K562 (cell line): ENCODE measurements at regions not wholly inside any gene's neighbourhood (a gene's known extent, or its start where the extent isn't known, plus 50 kb on each side); places are given as distances from the start of the nearest gene placed in this dataset.

Source experiments
- BRD4 ChIP-seq: fragments of 200-600 bp; sonication (generic); IDR thresholded peaks from 2 replicates; pipeline ENCODE4 v1.6.1; 2017; ENCODE audit warnings: inconsistent platforms
- CBX2 ChIP-seq: fragments of 200-600 bp; sonication (generic); IDR thresholded peaks from one replicate; pipeline ENCODE4 v1.6.1; 2012; ENCODE audit warnings: mild to moderate bottlenecking, low read length, inconsistent platforms; ENCODE audit not compliant: insufficient read depth, poor library complexity, severe bottlenecking
- CC2D1A ChIP-seq: fragments of 450-650 bp; IDR thresholded peaks from 2 replicates; pipeline ENCODE4 v1.6.1; 2017; ENCODE audit warnings: mild to moderate bottlenecking
- DIDO1 ChIP-seq: fragments of 450-650 bp; IDR thresholded peaks from 2 replicates; pipeline ENCODE4 v1.6.1; 2016; ENCODE audit warnings: low read depth, missing biosample characterization, missing genetic modification characterization
- E2F3 ChIP-seq: fragments of 250-450 bp; sonication (Bioruptor Pico); IDR thresholded peaks from 2 replicates; pipeline ENCODE4 v1.4.0; 2020; ENCODE audit warnings: mild to moderate bottlenecking
- GATAD2B ChIP-seq: fragments of 450-650 bp; IDR thresholded peaks from 2 replicates; pipeline ENCODE4 v1.6.1; 2017; ENCODE audit warnings: mild to moderate bottlenecking, borderline replicate concordance
- HMG20B ChIP-seq: fragments of 250-450 bp; sonication (Bioruptor Pico); IDR thresholded peaks from 2 replicates; pipeline ENCODE4 v1.5.0; 2021; ENCODE audit warnings: mild to moderate bottlenecking
- HNRNPH1 ChIP-seq: fragments of 200-400 bp; formaldehyde crosslinking; optimal IDR thresholded peaks from 2 replicates; pipeline ENCODE3; 2017; ENCODE audit warnings: low read depth, mild to moderate bottlenecking, low read length, moderate library complexity
- JUND ChIP-seq, 2 experiments: IDR thresholded peaks; 2 replicates in 1 of 2; 3 replicates in 1 of 2; pipeline ENCODE4 v1.6.1; 2011; ENCODE audit warnings: borderline replicate concordance in 2 of 2, low read depth in 2 of 2, low read length in 2 of 2, improper control_type of control experiment in 1 of 2, missing biosample characterization in 1 of 2, missing genetic modification characterization in 1 of 2, missing genetic modification reagents in 1 of 2
- KLF6 ChIP-seq: fragments of 250-450 bp; sonication (Bioruptor Pico); IDR thresholded peaks from 2 replicates; pipeline ENCODE4 v1.4.0; 2020; ENCODE audit warnings: mild to moderate bottlenecking, moderate library complexity, borderline replicate concordance
- MAFF ChIP-seq: IDR thresholded peaks from 2 replicates; pipeline ENCODE4 v1.6.1; 2012; ENCODE audit warnings: low read length, improper control_type of control experiment
- NCOA1 ChIP-seq: fragments of 450-650 bp; IDR thresholded peaks from 2 replicates; pipeline ENCODE4 v1.6.1; 2016; ENCODE audit warnings: low read depth
- NFRKB ChIP-seq: fragments of 450-650 bp; IDR thresholded peaks from 2 replicates; pipeline ENCODE4 v1.6.1; 2016; ENCODE audit warnings: low read depth
- NR1H2 ChIP-seq: sonication (generic); formaldehyde crosslinking; IDR thresholded peaks from 2 replicates; pipeline ENCODE4 v1.4.0; 2020; ENCODE audit warnings: mild to moderate bottlenecking, missing genetic modification reagents
- NRF1 ChIP-seq, 2 experiments: fragments of 450-650 bp; IDR thresholded peaks in 1 of 2; conservative IDR thresholded peaks in 1 of 2; 2 replicates each; pipeline ENCODE4 v1.6.1; 2014; ENCODE audit warnings: mild to moderate bottlenecking in 2 of 2
- PRMT5 ChIP-seq: sonication (generic); formaldehyde crosslinking; IDR thresholded peaks from 2 replicates; pipeline ENCODE4 v1.5.0; 2020; ENCODE audit warnings: missing genetic modification reagents
- SAFB2 ChIP-seq: fragments of 200-400 bp; formaldehyde crosslinking; IDR thresholded peaks from 2 replicates; pipeline ENCODE4 v1.6.1; 2018; ENCODE audit warnings: borderline replicate concordance, low read length, low read depth, moderate library complexity; ENCODE audit not compliant: severe bottlenecking
- SLC30A9 ChIP-seq: fragments of 250-450 bp; sonication (Bioruptor Pico); IDR thresholded peaks from 2 replicates; pipeline ENCODE4 v1.8.0; 2022; ENCODE audit warnings: mild to moderate bottlenecking, moderate library complexity
- SREBF1 ChIP-seq: fragments of 150-350 bp; IDR thresholded peaks from 2 replicates; pipeline ENCODE4 v1.6.1; 2014; ENCODE audit warnings: antibody characterized with exemption, low read depth, low read length, borderline replicate concordance
- TCFL5 ChIP-seq: fragments of 250-450 bp; sonication (Bioruptor Pico); conservative IDR thresholded peaks from 2 replicates; pipeline ENCODE4 v1.6.1; 2021; ENCODE audit warnings: mild to moderate bottlenecking, moderate library complexity, matching md5 sums
- TRIM24 ChIP-seq, 2 experiments: fragments of 450-650 bp; IDR thresholded peaks; 2 replicates each; pipeline ENCODE4 v1.6.1; 2016
- YBX1 ChIP-seq: fragments of 450-650 bp; IDR thresholded peaks from 2 replicates; pipeline ENCODE4 v1.7.1; 2016; ENCODE audit warnings: mild to moderate bottlenecking
- ZNF274 ChIP-seq: IDR thresholded peaks from 2 replicates; pipeline ENCODE4 v1.6.1; 2011; ENCODE audit warnings: low read depth, mild to moderate bottlenecking, low read length, moderate library complexity, borderline replicate concordance
- ZNF311 ChIP-seq: fragments of 250-450 bp; sonication (Bioruptor Pico); IDR thresholded peaks from 2 replicates; pipeline ENCODE4 v1.4.0; 2020; ENCODE audit warnings: mild to moderate bottlenecking, moderate library complexity
- ZNF518B ChIP-seq: fragments of 250-450 bp; sonication (Bioruptor Pico); IDR thresholded peaks from 2 replicates; pipeline ENCODE4 v1.5.0; 2021; ENCODE audit warnings: mild to moderate bottlenecking, moderate library complexity
- ZNF668 ChIP-seq: fragments of 250-450 bp; sonication (Bioruptor Pico); IDR thresholded peaks from 2 replicates; pipeline ENCODE4 v1.8.0; 2022; ENCODE audit warnings: mild to moderate bottlenecking, inconsistent platforms
- ZZZ3 ChIP-seq: fragments of 450-650 bp; IDR thresholded peaks from 2 replicates; pipeline ENCODE4 v1.6.1; 2016; ENCODE audit warnings: antibody characterized with exemption, mild to moderate bottlenecking, moderate library complexity
- TF ChIP-seq, protein P1 (sequence below), 2 experiments: fragments of 450-650 bp in 1 of 2; sonication (generic) in 1 of 2; formaldehyde crosslinking; conservative IDR thresholded peaks; 2 replicates each; pipeline versions ENCODE4 v1.4.0 to v1.8.1; 2020 to 2022; ENCODE audit warnings: mild to moderate bottlenecking in 1 of 2, missing genetic modification reagents in 1 of 2

- TF ChIP-seq ZNF274 (no peak), MAFF (no peak), ZNF311 (CRISPR knock-in tag) (no peak), SLC30A9 (CRISPR knock-in tag) (no peak), E2F3 (CRISPR knock-in tag) (no peak), TCFL5 (CRISPR knock-in tag) (no peak), SREBF1 (no peak), SAFB2 (no peak), ZZZ3 (no peak), CBX2 (no peak), NCOA1 (no peak), DIDO1 (tag) (no peak), NFRKB (no peak), PRMT5 (no peak), BRD4 (no peak), JUND (IDR thresholded peaks at IDR 0.05; ENCODE audit: borderline replicate concordance, low read depth, low read length) (peak; percentile 40; the same call in 1 of the 2 replicates), JUND (tag; IDR thresholded peaks at IDR 0.05; ENCODE audit: borderline replicate concordance, low read depth, low read length) (peak; percentile 60; the same call in 1 of the 3 replicates), GATAD2B (no peak), CC2D1A (no peak), YBX1 (no peak), KLF6 (no peak), ZNF668 (CRISPR knock-in tag) (no peak), HNRNPH1 (no peak), TRIM24 (IDR thresholded peaks at IDR 0.05) (no peak), NR1H2 (CRISPR knock-in tag) (no peak), HMG20B (no peak), NRF1 (conservative IDR thresholded peaks at IDR 0.05 in 1 of 2, IDR thresholded peaks at IDR 0.05 in 1 of 2) (peak; percentile 90 to 92), ZNF518B (CRISPR knock-in tag) (no peak)
- TF ChIP-seq, protein P1, sequence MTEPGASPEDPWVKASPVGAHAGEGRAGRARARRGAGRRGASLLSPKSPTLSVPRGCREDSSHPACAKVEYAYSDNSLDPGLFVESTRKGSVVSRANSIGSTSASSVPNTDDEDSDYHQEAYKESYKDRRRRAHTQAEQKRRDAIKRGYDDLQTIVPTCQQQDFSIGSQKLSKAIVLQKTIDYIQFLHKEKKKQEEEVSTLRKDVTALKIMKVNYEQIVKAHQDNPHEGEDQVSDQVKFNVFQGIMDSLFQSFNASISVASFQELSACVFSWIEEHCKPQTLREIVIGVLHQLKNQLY (CRISPR knock-in tag; conservative IDR thresholded peaks at IDR 0.05) = no peak
Measured at GRCh38 chr7:25862261-25863004, 289.6 kb upstream of the NFE2L3 start (continued).
